Fibroblast of skin of right biceps (primary cell): ENCODE measurements at regions not wholly inside any gene's neighbourhood (a gene's known extent, or its start where the extent isn't known, plus 50 kb on each side); places are given as distances from the start of the nearest gene placed in this dataset.
A peak's percentile ranks its signal among the peaks of the same experiment; 100 is the strongest.

Experiments
- DNase-seq: peaks from one replicate; pipeline ENCODE4 v3.0.0-alpha.2; 2013

DNA sequence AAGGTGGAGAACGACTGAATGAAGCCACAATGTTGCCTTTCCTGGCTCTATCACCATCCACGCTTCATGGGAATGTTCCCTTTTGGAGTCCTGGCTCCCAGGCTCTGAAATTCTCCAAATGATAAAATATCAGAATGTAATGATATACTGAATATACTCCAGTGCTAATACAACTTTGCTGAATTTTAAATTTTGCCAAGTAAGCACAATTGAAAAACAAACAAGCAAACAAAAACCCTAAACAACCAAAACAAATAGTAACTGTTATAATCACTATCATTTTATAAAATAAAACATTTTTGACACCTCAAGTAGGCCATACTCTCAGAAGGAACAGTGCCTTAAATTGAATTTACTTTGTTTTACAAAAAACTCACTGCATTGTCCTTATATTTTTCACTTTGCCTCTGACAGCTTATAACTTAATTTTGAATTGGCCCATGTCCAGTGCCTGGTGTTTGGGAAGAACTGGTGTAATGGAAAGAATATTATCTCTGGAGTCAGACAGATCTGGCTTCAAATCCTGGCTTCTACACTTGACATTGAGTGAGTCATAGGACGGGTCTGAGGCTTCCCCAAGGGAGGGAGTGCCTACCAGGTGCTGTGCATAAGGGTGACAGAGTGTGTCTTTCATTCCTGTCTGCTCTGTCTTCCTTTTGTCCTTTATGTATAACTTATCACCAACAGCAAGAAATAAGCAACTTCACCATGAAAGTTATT is 698.3 kb downstream of the EPM2A start:
- DNase-seq: peak; percentile 16

DNA sequence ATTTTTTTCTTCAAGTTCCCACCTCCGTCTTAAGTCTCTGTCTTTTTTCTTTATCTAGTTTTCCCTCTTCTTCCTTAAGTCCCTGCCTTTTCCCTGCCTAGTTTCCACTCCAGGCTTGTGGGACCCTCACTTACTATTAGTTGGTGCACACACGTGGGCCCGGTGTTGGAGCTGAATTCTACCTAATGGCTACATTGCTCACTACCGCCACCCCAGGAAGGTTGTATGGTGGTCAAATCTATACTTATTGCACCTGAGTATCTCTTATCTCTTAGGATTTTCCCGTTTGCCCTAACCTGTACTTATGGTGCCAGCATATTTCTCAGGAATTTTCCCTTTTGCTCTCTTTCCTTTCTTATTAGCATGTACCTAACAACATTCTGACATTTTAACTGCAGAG is 692.8 kb downstream of the EPM2A start:
- DNase-seq: no peak

DNA sequence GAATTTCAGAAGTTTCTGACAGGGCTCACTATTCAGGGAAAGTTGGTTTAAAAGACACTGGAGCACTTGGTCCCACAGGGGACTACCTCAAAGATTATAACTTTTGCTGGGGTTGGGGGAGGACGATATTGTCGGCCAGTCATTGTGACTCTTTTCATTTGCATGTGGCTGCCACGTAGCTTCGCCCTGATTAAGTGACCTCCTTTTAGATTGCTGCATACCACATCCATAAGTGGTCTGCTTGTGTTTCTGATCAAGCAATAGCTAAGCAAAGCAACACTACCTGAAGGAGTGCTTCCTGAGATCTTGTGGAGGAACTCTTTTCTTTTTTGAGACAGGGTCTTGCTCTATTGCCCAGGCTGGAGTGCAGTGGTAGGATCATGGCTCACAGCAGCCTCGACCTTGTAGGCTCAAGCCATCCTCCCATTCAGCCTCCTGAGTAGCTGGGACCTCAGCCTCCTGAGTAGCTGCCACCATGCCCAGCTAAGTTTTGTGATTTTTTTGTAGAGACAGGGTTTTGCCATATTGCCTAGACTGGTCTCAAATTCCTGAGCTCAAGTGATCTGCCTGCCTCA is 691.3 kb downstream of the EPM2A start:
- peak; percentile 7 for DNase-seq

DNA sequence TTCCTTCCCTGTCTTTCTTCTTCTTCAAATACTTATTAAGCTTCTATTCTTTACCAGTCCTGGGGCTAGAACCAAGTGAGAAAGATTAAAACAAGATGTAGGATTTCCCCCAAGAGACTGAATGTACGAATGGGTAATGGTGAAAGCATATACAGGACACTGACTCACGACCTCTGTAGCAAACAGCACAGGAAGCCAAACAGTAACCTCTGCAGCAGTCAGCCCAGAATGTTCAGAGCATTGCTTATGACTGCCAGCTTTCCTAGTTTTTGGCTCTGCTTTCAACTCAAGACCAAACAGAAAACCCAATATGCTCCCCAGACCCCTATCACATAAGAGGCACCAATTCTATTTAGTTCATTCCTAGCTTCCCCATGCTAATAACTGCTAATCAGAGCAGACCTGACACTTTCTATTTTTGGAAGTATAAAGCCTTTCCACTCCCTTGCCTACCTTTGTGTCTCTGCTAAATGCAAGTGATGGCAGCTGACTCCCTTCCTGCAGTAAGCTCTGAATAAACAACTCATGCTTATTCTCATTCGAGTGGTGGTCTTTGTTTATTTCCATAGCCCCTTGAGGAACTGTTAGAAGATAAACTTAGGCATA is 690.6 kb downstream of the EPM2A start:
- peak; percentile 83 for DNase-seq

DNA sequence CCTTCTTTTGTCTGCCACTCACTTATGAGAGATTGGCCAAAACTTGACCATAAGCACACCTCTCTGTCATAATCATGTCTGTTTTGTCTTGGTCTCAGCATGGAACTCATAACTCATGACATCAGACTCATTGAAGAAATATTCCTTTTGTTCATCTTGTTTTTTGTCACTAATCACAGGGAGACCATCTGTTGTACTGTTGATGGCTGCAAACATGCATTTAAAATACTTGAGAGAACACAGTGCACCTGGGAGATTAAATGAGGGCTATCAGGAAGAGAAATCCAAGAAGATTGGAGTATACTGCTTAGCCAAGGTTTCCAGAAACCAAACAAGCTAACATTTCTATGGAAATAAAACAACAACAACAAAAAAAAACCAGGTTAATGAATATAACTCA is 689.7 kb downstream of the EPM2A start:
- DNase-seq: no peak

DNA sequence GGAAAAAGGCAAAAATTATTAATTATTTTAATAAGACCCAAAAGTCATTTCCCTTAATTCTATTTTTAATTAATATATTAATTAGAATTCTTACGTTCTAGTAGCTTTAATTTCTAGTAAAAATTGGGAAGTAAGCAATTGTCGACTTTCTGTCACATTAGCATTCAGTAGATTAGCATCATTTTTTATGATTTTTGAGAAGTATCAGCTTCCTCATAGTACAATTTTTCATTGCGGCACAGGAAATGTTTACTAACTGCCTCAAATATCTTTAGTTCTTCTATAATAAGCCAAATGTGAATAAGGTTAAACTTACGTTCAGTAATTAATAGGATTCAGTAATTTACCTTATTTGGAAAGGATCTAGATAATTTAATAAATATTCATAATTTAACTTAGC is 687.4 kb downstream of the EPM2A start:
- DNase-seq: no peak

DNA sequence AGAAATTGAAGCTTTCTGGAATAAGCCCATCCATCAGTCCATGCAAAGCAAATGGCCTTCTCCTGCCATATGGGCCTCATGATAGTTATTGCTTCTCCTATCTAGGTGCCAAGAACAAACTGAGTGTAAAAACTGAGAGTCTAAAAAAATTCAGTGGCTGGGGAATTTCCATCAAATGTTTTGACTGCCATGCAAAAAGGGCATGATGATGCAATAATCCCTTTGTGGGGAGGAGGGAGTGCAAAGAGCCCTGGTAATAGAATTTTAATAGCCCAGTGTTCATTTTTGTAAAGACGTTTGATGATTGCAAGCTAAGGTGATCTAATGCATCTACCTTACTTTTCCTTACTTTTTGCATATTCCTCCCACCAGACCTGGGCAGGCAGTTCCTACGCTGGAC is 683.7 kb downstream of the EPM2A start:
- DNase-seq: no peak

DNA sequence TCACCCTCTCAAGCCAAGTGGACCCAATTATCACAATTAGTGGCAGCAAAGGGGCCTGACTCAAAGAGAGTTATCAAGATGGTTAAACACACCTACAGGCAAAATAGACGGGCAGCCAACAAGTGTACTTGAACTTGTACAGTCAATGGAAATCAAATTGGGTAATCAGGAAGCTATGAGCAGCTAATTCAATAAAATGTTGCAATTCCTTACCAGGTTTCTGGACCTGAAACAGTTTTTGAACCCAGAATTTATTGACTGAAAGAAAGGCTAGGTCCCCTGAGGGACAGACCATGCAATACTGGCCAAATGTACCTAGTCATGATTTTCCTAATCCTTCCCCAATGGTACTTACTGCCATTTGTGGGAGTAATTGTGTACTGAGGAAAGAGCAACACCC is 679.8 kb downstream of the EPM2A start:
- DNase-seq: no peak

DNA sequence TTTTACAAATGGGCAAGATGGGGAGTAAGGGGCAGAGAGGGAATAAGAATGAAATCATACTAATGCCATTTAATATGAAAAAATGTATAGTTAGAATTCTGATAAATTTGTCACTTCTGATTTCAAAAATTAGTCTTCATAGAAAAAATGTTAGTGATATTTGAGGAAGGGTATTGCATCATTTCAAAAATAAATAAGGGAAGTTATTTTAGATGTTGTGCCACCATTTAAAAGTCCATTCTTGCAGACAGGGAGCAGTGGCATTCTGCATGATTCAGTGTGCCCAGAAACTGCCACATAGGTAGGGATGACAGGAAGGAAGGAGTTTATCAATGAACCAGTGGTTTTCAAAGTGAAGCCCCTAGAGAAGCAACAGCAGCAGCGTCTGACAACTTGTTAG is 674.6 kb downstream of the EPM2A start:
- no peak for DNase-seq

DNA sequence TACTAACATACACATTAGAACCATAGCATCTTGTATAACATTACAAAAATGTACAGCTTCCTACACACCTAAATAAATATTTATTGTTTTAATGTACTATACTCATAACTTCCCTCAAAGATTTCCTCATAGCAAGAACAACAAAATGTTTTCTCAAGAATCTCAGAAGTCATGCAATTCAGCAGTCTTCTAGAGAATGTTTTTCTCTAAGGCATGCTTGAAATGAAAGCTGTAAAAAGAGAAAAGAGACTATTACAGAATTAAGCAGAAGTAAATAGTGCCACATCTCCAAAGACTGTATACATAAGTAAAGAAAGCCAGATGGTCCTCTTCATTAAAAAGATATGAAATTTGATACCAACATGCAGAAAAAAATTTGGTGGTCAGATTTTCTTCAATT is 672.2 kb downstream of the EPM2A start:
- no peak for DNase-seq

DNA sequence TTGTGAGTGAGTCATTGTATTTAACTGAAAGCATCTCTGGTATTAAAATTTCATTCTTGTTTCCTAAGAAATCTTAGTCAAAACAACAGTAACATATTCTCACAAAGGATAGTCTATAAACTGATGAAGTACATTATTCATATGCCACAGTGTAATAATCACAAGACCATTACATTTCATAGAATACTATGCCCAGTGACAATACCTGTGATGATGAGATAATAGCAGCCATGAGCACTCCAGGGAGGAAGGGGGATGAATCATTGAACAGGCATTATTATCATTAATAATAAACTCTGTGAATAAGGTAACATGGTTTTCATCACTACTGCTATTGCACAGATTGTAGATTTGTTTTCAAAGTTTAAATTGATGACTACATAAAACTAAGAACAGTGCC is 667.9 kb downstream of the EPM2A start:
- DNase-seq: peak; percentile 75

DNA sequence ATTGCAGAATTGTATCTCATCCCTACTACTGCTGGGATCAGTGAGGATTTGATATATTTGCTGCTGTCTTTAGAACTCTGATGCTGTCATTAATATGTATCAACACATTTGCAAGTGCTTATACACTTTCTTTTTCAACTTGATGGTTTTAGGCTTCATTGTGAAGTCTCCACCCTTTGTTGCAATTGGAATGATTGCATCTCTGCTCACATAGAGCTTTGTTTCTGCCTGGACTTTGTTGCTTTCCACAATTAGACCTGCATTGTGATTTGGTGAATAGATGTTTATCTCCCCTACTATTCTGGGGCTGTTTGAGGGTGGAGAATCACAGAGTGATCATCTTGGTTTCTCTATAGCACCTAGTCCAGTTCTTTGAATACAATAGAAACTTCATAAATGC is 666.7 kb downstream of the EPM2A start:
- DNase-seq: no peak

DNA sequence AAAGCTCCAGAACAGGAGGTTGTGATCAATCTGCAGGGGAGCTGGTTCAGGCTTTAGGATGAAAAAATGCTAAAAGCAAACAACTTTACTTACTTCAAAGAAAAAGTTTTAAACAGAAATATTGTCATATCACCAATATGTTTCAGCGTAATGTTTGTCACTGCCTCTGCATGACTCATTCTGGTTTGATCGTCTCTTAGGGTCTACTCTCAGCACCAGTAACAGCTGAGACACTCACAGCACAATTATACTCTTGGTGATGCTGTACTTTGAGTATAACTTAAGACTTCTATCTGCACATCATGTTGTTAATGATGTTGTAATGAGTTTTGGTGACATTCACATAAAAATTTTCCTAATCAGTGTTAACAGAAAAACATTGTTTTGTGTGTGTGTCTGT is 665.4 kb downstream of the EPM2A start:
- peak; percentile 23 for DNase-seq

DNA sequence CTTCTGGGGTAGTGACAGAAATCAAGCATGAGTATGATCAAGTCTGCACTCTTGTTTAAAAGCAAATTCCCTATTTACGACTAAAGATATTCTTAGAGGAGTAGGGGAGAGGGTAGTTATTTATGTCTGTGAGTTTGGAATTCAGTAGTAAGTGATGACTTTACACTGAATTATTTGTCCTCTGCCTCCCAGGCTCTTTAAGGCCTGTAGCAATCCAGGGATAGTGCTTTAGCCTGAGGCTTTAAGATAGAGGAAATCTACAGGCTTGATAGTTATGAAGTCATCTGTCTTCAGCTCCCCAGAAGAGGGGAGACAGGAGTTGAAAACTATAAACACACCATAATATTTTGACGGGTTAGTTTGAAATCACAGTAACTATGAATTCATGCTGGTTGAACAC is 664.5 kb downstream of the EPM2A start:
- DNase-seq: peak; percentile 81

DNA sequence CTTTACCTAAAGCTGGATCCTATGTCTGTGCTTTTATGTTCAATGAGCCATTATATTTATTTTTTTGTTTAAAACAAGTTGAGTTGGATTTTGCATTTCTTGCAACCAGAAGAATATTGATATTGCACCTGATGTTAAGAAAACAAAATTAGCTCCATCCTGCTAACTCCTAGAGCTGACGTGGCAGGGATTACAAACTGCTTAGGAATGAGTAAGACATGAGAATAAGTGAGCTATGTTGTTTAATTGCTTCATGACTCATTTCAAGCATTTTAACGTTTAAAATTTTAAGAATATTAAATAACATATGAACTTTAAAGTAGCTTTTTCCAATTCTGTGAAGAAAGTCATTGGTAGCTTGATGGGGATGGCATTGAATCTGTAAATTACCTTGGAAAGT is 663.5 kb downstream of the EPM2A start:
- peak; percentile 83 for DNase-seq

DNA sequence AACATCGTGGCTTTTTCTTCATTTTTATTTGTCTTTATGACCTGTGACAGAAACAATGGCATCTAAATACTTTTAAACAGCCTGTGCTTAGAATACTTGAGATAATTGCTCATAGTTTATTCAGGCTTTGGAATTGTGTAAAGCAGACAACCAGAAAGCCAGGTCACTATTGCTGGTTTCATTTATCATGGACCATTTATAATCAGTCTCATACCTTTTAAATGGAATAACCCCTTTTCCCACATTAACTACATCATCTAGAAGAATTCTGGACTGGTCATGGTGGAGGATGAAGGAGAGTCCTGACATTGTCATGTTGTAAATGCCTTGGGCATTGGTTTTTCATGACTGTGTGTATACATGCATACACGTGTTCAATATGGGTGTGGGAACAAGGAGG is 661.5 kb downstream of the EPM2A start:
- DNase-seq: peak; percentile 2

DNA sequence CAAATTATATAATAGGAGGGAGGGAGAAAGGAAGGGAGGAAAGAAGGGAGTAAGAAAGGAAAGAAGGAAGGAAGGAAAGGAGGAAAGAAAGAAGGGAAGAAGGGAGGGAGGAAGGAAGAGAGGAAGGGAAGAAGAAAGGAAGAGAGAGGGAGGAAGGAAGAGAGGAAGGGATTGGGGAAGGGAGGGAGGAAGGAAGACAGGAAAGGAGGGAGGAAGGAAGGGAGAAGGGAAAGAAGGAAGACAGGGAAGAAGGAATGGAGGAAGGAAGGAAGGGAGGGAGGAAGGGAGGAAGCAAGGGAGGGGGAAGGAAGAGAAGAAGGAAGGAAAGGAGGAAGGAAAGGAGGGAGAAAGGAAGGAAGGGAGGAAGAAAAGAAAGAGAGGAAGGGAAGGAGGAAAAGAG is 660.5 kb downstream of the EPM2A start:
- DNase-seq: no peak

DNA sequence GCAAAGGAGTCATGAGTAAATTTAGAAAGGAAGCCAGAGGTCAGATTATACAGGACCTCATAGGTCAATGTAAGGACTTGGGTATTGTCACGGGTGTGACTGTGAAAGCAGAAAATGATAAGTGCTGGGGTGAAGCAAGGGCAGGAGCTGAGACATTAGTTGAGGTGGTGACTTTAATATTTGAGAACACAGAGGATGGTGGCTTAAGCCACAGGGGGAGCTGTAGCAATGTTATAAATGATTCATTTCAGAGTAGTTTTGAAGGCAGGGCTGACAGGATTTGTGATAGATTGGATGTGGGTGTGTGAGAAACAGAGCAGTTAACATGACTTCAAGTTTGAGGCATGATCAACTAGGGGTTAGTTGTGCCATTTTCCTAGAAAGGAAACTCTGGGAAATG is 659.9 kb downstream of the EPM2A start:
- no peak for DNase-seq

DNA sequence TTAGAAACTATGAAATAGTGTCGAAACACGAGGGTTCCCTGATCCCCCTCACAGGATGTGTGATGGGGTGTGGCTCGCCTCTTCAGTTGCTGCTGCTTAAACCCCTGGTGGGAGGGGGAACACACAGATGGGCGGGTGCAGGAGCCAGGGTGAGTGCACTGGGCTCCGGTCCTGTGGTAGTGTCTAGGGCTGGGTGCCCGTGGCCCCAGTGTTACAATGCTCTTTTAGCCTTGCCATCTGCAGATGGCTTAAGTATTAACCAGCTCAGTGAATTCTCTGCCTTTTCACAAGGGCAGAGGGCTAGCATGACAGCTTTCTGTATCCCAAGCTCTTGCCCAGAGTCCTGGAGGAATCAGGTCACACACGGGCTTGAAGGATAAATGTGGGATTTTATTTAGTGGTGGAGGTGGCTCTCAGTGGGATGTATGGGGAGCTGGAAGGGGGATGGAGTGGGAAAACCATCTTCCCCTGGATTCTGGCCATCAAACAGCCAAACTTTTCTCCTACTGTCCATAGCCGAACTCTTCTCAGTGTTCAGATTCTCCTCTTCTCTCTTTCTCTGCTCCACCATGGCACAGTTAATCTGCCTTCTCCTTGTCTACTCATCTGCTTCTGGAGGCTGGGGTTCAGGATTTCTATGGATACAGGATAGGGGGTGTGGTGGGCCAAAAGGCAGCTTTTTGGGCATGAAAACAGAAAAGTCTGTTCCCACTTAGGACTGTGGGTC is 659.0 kb downstream of the EPM2A start:
- no peak for DNase-seq

DNA sequence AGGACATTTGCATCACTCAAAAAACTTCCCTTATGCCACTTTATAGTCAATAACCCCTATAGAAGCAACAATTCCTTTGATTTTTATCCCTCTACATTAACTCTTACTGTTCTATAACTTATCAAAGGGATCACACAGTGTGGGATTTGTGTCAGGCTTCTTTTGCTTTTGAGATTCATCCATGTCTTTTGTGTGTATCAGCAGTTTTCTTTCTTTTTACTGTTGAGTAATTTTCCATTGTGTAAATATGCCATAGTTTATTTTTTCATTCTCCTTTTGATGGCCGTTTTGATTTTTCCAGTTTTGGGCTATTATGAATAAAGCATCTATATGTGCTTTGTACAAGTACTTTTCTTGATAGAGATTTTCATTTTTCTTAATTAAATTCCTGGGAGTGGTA is 657.9 kb downstream of the EPM2A start:
- DNase-seq: no peak

DNA sequence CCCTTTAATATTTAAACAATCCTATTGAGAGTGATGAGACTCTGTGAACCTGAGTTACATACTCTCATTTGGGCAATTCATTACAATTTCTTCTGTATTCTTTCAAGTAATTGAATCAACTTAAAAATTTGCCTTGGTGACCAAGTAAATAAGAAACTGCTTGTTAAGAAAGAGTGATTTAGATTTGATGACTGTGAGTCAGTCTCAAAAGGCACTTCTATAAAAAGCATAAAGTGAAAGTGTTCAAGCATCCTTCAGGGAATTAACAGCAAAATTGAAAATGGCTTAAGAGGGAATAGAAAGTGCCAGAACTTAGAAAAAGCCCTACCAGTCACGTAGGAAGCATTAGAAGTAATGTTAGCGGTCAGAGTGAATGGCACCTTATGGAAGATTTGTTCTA is 654.7 kb downstream of the EPM2A start:
- DNase-seq: no peak

DNA sequence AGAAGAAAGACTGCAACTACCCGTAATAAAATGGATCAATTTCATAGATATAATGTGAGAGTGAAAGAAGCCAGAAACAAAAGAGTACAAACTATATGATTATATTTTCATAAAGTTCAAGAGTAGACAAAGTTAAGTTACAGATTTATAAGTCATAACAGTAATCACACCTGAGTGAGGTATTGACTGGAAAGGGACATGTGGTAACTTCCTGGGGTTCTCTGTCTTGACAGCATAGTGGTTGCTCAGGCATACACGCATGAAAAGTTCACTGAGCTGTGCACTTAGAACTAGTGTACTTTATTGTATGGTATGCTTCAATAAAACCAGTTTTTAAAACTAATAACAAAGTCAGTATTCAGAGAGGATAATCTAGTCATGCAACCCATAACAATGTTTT is 653.6 kb downstream of the EPM2A start:
- DNase-seq: no peak

DNA sequence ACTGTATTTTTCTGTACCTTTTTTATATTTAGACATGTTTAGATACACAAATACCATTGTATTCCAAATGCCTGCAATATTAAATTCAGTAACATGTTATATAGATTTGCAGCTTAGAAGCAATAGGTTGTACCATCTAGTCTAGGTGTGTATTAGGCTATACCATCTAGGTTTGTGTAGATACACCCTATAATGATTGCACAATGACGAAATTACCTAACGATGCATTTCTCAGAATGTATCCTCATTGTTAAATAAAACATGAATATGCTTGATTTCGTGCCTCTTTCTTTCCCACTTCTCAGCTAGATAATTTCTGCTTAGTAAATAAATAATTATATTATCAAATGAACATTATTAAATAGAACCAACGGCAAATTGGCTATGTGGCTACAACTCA is 653.0 kb downstream of the EPM2A start:
- DNase-seq: no peak

DNA sequence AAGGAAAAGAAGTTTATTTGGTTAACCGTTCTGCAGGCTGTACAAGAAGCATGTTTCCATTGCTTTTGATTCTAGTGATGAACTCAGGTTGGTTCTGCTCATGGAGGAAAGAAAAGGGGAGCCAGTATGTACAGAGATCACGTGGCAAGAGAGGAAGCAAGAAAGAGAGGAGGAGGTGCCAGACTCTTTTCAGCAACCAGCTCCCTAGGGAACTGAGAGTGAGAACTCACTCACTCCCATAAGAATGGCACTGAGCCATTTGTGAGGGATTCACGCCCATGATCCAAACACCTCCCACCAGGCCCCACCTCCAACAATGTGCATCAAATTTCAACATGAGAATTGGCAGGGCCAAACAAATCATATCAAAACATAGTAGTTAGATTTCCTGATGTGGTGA is 649.1 kb downstream of the EPM2A start:
- DNase-seq: peak; percentile 74
